SKM-1 treated with dmso at 0.1 percent for 144 hours (cell line): ENCODE measurements at regions not wholly inside any gene's neighbourhood (a gene's known extent, or its start where the extent isn't known, plus 50 kb on each side); places are given as distances from the start of the nearest gene placed in this dataset.

Experiments used
- DNase-seq: peaks from one replicate; lab custom pipeline; 2025; ENCODE audit not compliant: unreplicated experiment; lab: John Stamatoyannopoulos, UW

DNA sequence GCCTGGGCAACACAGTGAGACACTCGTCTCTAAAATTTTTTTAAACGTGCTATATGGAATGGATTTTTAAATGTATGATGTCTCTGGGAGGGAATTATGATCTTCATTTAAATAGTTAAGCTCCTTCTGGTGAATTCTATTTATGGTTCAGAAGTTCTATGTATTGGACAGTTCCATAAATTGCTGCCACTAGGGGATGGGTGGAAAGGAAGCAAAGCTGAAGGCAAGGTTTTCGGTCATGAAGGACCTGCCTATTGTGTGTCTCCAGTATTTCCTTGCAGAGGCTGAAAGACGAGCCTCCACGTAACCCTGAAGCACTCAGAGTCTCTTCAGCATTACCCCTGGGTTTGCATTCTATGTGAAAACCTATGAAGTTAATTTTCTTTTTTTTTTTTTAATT is 451.5 kb upstream of the FAT1 start:
- no peak for DNase-seq

DNA sequence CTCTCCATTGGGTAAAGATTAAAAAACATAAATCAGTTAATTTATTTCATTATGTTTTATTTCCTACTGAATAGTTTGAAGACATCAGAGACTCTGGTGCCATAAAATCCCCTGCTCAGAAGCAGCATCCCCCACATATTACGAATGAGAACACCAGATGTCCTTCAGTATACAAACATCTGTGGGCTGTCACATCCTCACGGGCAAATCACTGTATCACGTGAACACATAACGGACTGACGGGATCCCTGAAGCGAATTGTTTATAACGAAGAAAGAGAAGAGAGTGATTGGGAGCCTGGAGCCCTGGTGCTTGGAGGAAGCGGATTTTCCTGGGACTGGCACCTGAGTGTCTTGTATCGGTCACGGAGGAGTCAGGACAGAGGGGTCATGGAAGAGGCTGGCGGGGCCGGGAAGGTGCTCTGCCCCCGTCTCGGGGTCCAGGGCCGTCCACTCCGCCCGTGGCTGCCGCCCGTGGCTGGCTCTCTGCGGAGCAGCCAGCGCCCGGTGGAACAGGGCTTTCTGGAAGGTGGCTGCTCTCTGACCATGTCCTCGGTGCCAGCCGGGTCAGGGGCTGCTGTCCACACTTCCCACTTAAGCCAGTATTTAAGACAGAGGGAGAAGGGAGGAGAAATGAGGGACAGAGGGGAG is 452.7 kb upstream of the FAT1 start:
- DNase-seq: no peak

DNA sequence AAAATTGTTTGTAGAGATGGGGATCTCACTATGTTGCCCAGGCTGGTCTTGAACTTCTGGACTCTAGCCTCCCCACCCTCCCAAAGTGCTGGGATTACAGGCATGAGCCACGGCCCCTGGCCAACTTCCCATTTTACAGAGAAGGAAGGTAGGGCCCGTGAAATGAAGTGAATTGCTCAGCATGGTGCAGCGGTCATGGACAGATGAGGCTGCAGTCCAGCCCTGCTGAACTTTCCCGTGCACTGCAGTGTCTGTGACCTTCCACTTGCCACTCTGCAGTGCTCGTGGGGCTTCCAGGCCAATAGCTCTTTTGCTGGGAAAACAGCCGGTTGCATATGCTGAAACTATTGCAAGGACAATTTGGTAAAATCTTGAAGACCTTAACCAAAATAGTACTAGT is 454.4 kb upstream of the FAT1 start:
- no peak for DNase-seq

DNA sequence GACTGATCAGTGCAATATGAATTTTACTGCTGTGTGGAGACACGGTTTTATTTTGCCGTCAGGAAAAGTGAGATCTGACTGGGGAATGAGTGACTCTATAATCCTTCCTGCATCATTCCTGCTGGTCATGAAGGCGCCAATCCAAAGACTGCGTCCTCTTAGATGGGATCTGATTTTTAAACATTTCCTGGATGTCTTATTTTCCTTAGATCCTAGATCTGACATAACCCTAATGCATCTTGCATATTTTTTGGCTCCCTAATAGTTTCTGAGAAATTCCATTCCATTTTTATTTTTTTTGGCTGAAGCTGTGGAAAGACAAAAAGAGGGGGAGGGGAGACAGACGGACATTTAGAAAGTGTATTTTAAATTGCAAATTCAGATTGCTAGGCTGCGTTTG is 454.9 kb upstream of the FAT1 start:
- DNase-seq: no peak

DNA sequence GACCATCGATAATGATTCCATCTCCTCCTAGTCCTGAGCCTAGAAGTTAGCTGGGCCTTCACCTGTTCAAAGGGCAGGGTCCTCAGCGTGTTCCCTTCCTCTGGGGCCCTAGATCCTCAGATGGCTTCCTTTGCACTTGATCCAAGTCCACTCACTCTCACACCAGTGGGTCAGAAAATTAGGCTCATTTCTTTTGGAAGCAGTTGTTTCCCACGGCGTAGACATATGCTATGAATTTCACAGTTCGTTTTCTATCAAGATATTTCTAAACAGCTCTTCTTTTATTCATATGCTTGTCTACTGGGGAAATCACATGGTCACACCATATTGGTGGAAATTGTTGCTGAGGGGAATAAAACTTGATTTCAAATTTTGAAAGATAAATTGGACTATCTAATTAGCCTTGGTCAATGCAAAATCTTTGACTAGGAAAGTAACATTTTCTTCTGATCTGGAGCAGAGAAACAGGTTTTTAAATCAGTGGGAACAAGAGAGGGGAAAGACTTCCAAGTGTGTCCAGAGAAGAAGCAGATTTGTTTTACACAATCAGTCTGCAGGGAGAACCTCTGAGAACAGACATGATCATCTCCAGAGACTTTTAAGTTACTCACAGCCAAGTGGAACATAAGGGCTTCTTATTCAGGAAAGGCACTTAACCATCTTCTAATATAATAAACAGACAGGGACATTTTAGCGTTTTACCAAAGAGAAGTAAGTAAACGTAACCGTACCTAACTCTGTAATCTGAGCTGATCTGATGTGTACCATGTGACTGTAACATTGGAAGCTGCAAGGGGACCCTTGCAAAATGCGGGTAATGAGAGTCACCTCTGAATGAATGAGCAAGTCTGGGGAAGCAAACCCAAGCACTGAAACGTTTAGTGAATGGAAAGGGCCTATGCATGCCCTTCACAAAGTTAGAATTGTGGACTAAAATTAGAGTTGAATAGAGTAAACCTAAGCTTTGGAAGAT is 455.7 kb upstream of the FAT1 start:
- DNase-seq: no peak

DNA sequence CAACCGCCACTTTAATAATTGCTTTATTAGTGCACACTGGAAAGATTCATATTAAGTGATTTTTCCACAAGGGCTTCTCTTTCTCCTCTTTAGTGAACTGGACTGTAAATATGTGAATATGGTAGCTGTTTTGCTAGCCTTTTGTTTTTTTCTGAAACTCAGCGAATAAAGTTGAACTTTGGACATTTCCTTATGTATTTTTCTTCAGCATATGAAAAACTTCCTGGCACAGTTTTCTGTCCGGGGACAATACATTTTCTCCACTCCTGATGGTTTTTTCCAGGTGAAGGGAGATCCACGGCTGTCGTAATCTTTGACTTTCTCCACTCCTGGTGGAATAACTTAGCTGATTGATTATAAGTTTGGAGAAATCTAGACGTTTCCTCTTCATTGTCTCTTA is 457.4 kb upstream of the FAT1 start:
- no peak for DNase-seq

DNA sequence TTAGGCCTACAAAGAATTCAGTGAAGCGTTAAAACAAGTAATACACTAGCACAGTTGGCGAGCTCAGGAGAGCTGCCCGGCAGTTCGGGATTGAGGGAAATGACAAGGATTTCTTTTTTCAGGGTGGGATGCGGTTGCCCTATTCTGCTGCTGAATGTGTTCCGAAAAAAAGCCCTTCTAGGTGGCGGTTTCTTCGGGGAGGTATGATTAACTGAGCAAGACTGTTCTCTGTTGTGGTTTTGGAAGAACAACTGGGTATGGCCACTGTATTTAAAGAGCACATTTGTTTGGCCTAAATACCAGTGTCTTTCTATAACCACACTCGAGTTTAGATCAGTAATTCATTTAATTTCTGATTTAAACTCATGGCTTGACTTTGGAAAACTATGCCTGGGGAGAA is 459.7 kb upstream of the FAT1 start:
- no peak for DNase-seq

DNA sequence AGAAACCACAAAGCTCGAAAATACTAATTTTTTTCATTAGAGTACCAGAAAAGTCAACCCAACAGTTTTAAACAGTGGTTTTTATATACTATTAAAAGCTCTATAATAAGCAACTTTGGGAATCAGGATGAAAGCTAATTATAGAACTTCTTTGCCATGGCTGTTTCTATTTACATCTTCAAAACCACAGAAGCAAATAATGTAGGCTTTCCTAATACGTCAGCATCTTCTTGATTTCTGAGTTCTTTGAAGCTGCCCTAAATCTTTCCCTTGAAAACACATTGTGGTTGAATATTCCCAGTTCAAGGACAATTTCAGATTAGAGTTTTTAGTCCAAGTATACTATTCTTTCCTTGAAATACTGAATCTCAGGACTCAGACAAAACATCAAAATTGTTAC is 460.2 kb upstream of the FAT1 start:
- DNase-seq: no peak

DNA sequence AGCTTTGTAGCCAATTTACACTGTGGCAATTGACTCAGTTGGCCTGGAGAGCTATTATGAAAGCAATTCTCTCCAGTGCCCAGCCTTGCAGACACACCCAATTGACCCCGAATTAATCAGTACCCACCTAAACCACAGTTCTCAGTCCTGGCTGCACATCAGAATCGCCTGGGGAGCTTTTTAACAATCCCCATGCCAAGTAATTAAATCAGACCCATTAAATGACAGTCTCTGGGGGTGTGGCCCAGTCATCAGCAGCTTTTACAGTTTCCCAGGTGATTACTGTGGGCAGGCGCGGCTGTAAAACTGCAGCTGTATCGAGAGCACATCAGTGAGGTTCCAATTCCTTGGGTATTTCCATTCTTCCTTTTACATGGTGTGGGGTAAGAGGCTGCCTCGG is 460.9 kb upstream of the FAT1 start:
- no peak for DNase-seq

DNA sequence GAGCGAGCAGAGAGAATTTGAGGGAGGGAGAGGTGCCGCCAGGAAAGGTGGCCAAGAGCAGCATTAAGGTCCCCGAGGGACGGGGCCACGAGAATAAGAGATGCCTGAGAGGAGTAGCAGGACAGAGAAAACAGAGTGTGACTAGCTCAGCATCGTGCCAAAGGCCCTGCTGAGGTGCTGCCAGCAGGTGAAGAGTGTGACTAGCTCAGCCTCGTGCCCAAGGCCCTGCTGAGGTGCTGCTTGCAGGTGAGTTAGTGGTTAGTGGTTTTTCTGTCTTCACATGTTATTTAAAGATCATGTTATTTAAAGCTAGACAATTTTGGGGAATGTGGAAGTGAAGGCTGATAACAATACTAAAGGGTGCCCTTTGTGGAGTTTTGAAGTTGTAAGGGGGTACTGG is 464.5 kb upstream of the FAT1 start:
- DNase-seq: no peak

DNA sequence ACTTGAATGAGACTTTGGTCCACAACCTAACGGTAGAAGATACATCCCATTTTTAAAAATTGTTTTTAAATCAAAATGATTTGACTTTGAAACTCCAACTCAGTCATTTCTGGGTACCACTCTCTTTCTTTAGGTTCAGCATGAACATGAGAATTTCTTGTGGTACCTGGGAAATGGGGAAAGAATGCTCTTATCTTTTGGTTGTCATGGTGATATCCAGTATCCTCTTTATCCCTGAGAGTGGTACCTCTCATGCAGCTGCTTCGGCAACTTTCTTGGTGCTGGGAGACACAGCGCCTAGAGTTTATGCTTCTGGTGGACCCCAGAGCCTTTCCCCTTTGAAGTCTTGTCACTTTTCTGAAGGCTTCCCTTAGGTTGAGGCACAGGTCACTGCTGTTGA is 465.1 kb upstream of the FAT1 start:
- DNase-seq: no peak

DNA sequence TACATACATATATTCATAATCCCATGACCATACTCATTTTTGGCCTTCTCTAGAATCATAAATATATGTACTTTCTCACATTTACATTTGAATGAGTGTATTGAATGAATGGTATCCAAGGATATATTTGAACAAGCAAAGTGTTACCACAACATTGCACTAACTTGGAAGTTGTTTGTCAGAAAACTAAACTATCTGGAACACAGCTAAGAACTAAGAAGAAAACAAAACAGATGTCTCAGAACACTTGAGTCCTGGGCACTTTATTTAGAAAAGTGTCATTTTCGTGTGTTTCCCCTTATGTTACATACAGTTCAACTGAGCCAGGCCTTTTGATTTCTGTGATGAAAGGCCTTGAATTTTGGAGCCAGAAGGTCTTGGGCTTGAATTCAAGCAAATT is 466.7 kb upstream of the FAT1 start:
- DNase-seq: no peak

DNA sequence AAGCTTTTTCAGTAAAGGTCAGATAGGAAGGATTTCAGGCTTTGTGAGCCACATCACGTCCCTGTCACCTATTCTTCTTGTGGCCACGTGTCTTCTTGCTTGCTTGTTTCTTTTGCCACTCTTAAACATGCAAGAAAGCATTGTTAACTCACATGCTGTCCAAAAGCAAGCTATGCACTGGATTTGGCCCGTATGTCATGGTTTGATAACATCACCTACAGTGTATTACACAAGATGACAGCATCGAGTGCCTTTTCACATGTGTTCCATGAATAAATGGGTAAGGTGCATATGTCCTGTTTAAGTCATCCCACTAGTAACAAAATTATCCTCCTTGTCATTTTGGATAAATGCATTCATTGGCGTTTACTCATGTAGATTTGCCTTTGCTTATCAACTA is 468.0 kb upstream of the FAT1 start:
- no peak for DNase-seq

DNA sequence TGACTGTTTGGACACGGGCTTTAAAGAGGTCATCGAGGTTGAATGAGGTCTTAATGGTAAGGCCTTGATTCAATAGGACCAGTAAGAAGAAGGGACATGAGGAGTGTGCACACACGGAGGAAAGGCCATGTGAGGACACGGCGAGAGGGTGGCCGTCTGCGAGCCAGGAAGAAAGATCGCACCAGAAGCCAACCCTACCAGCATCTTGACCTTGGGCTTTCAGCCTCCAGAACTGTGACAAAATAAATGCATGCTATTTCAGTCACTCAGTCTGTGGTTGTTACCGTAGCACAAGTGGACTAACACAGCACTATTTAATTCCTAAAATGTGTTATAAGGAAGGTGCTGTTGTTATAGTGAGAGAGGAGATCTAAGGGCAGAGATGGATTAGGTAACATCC is 468.6 kb upstream of the FAT1 start:
- no peak for DNase-seq

DNA sequence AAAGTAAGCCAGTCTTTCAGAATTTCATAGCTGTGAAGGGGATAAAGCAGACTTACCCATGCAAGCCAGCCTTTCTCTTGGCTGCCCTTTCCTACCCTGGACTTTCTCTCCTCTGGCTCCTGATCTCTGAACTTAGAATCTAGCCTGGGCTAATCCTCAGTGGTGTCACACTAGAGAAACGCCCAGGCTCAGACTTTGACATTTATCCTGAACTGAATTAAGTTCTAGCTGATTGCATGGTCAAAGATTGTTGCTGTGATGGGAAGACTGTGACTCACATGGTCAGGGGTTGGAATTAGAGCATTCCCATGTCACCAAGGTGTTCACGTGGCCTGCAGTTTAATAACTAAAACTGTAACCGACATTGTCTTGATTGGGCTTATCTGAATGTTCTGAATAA is 469.5 kb upstream of the FAT1 start:
- DNase-seq: no peak

DNA sequence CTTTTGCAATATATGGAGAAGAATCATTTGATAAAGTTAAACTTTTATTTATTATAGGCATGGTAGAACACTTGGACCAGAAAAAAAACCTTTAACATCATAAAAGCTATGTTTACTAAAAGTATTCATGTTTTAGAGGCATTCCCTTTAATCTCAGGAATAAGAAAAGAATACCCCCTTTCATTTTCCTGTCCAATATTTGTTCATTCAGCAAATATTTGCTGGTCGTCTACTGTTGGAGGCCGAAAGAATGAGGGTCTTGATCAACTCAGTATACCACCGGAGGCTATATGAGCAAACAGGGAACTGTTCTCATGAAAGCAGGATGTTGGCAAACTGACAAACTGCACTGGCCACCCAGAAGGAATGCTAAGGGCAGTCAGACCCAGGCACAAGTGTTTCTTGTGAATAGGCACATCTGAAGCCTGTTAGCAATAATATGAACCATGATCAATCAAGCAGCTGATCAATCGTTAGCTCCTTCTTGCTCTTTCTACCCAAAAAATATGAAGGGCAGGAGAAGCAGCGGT is 480.8 kb upstream of the FAT1 start:
- DNase-seq: no peak

DNA sequence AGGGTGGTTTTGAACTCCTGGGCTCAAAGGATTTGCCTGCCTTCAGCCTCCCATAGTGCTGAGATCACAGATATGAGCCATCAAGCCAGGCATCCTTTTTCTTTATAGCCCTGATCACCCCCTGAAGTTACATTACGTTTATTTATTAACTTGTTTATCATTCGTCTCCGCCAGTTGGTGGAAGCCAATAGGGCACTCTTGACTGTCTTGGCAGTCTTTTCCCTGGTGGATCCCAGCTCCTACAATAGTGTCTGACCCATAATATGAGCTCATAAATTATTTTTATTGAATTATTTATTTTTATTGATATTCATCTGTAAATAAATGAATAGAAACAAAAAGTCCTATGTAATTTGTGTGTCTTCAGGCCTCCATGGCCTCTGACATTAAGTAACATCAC is 484.3 kb upstream of the FAT1 start:
- DNase-seq: no peak

DNA sequence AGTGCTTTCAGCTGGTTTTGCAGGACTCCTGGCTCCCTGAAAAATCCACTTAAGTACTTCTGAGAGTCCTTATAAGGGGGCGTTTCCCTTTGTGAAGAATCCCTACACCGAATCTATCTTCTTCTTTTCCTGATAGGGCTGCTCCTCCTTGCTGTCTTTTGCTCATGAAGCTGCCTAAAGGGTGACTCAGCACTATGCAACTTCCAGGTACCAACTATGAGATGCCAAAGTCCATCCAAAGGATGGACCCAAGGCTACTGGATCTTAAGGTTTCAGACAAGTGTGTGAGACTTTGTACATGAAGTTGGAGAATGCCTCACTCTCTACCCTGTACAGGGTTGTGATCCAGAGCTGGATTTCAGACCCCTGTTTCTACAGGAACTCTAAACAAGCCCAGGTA is 485.0 kb upstream of the FAT1 start:
- no peak for DNase-seq

DNA sequence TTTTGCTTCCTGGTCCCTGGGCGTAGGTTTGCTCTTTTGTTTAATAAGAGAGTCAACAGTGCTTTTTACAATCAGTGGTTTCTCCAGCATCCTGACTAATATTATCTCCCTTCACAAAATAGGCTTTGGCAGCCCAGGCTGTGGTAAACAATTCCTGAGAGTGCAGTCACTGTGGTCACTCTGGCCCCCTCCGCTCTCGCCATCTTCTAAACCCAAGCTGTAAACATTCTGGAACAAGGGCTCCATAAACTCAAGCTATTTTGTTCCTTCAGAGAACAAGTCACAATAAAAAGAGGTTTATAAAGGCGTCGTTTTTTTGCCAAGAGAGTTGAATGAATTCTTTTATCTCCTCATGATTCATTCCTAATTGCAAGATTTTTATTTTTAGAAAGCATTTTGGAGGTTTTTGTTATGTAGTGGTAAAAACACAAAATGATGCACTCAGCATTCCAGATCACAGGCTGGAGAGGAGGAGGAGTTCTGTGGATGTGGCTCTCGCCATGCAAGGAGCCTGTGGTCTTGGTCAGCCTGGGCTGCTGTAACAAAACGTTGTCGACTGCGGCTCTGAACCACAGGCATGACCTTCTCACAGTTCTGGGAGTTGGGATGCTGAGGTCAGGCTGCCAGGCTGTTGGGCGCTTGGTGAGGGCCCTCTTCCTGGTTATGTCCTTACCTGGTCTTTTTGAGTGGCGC is 486.4 kb upstream of the FAT1 start:
- no peak for DNase-seq

DNA sequence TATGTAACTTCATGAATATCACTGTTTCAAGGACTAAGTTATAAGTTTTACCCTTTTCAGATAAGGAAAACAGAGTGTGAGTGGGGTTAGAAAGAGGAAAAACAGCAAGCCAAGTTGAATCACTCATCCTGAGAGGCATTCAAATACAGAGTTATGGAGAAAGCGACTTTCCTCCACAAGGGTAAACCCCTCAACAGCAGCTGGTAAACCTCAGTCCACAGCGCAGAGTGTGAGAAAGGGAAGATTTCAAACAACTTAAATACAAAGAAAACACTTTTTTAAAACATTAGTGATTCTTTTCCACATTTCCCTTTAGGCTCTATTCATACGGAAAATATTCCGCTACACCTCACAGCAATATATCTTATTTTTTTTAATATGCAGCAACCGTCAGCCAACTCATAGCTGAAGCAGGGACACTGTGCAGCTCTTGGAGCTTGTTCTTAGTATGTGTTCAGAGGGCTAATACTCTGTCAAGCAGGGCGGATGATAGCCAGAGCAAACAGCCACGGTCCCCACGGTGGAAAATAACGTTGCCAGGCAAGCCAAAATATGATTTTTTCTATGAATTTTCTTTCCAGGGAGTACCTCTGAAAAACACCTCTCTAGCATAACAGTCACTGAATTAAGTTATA is 488.9 kb upstream of the FAT1 start:
- no peak for DNase-seq

DNA sequence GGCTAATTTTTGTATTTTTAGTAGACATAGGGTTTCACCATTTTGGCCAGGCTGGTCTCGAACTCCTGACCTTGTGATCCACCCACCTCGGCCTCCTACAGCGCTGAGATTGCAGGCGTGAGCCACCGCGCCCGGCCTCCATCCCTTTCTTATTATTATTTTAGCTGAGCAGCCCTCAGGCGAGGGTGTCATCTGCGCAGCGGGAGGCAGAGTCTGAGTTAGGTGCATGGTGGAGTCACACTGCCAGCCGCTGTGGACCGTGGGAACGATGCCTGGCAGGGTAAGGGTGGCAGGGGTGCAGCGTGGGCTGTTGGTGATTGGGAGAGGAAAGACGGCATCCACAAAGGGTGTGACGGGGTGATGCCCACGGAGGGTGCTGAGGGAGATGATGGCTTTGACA is 491.8 kb upstream of the FAT1 start:
- no peak for DNase-seq
